Gastroesophageal sphincter (tissue), 4 donors: ENCODE measurements at regions not wholly inside any gene's neighbourhood (a gene's known extent, or its start where the extent isn't known, plus 50 kb on each side); places are given as distances from the start of the nearest gene placed in this dataset.

Experiments
- ATAC-seq: fragments of 150-250 bp; one replicate; pipeline ENCODE4 v1.9.1; 2016; ENCODE audit warnings: mild to moderate bottlenecking, moderate library complexity
- H3K27ac ChIP-seq, 4 donors: fragments of 200-600 bp; sonication (generic) in 3 of 4; 1 replicate in 3 of 4; 2 replicates in 1 of 4; pipeline ENCODE4 v1.5.1; 2016 to 2019
- H3K27me3 ChIP-seq: fragments of 200-600 bp; sonication (generic); one replicate; pipeline ENCODE4 v1.5.1; 2019
- H3K36me3 ChIP-seq, 2 donors: fragments of 200-600 bp; sonication (generic); one replicate each; pipeline ENCODE4 v1.5.1; 2019; ENCODE audit warnings: control low read depth in 1 of 2
- H3K4me1 ChIP-seq, 3 donors: fragments of 200-600 bp; sonication (generic); 1 replicate in 2 of 3; 2 replicates in 1 of 3; pipeline ENCODE4 v1.5.1; 2016 to 2019; ENCODE audit warnings: control low read depth in 2 of 3
- H3K4me3 ChIP-seq, 2 donors: fragments of 200-600 bp; sonication (generic); one replicate each; pipeline ENCODE4 v1.5.1; 2019; ENCODE audit warnings: mild to moderate bottlenecking in 1 of 2, moderate library complexity in 1 of 2
- H3K9me3 ChIP-seq, 3 donors: fragments of 200-600 bp; sonication (generic); one replicate each; pipeline ENCODE4 v1.5.1; 2017 to 2019; ENCODE audit warnings: control low read depth in 2 of 3
- EP300 ChIP-seq: sonication (generic); formaldehyde crosslinking; IDR thresholded peaks from one replicate; pipeline ENCODE4 v1.6.1; 2017; ENCODE audit warnings: antibody characterized with exemption, mild to moderate bottlenecking
- POLR2A ChIP-seq, 2 donors: fragments of 450-650 bp; IDR thresholded peaks; one replicate each; pipeline ENCODE4 v1.6.1; 2017; ENCODE audit warnings: antibody characterized with exemption in 2 of 2, mild to moderate bottlenecking in 2 of 2, moderate library complexity in 1 of 2
- POLR2AphosphoS5 ChIP-seq: sonication (generic); formaldehyde crosslinking; IDR thresholded peaks from one replicate; pipeline ENCODE4 v1.6.1; 2017; ENCODE audit warnings: antibody characterized with exemption
- WGBS, 2 donors: methylation state at CpG; one replicate each; pipeline ENCODE4 v1.1.5; 2018; ENCODE audit warnings: low coverage in 1 of 2; 5-methylcytosine and 5-hydroxymethylcytosine counted together
- TF ChIP-seq, protein P1 (sequence below), 4 experiments: fragments of 200-600 bp in 2 of 4; fragments of 450-650 bp in 2 of 4; sonication (generic) in 1 of 4; IDR thresholded peaks; one replicate each; pipeline ENCODE4 v1.5.1; 2017 to 2019; ENCODE audit warnings: antibody characterized with exemption in 4 of 4, mild to moderate bottlenecking in 2 of 4, moderate library complexity in 2 of 4

DNA sequence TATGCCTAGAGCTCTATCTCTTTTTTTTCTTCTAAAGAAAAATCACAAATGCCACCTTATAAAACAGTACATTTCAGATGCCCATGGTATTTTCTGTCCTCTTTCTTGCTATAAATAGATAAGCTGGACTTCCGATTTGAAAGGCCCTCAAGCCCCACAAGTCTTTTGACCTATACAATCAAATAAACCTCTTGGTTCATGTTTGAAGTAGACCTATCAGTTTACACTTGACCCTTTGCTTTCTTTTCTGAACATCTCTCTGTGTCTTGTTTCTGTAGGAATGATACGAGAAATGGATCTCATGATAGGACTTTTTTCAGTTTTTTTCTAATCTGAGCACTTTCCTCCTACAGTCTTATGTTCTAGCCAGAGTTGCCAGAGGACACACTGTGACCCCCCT is 327.2 kb downstream of the SOX9 start:
- TF ChIP-seq, protein P1, sequence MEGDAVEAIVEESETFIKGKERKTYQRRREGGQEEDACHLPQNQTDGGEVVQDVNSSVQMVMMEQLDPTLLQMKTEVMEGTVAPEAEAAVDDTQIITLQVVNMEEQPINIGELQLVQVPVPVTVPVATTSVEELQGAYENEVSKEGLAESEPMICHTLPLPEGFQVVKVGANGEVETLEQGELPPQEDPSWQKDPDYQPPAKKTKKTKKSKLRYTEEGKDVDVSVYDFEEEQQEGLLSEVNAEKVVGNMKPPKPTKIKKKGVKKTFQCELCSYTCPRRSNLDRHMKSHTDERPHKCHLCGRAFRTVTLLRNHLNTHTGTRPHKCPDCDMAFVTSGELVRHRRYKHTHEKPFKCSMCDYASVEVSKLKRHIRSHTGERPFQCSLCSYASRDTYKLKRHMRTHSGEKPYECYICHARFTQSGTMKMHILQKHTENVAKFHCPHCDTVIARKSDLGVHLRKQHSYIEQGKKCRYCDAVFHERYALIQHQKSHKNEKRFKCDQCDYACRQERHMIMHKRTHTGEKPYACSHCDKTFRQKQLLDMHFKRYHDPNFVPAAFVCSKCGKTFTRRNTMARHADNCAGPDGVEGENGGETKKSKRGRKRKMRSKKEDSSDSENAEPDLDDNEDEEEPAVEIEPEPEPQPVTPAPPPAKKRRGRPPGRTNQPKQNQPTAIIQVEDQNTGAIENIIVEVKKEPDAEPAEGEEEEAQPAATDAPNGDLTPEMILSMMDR (IDR thresholded peaks at IDR 0.05): no peak
- TF ChIP-seq EP300: no peak
- no peak for TF ChIP-seq POLR2A (IDR thresholded peaks at IDR 0.05)
- no peak for TF ChIP-seq POLR2AphosphoS5
- WGBS, 2 donors: 68 to 91% methylated on average over 1 to 2 of the region's 2 CpGs
- no peak overlapping the region for H3K4me3 ChIP-seq
- H3K27me3 ChIP-seq: peaks cover 13% of the 10 kb centered on the region
- H3K27ac ChIP-seq: no peak overlapping the region
- no peaks in the 10 kb centered on the region for H3K36me3 ChIP-seq
- ATAC-seq: no peak
- no peaks in the 10 kb centered on the region for H3K9me3 ChIP-seq
- no peaks in the 10 kb centered on the region for H3K4me1 ChIP-seq

DNA sequence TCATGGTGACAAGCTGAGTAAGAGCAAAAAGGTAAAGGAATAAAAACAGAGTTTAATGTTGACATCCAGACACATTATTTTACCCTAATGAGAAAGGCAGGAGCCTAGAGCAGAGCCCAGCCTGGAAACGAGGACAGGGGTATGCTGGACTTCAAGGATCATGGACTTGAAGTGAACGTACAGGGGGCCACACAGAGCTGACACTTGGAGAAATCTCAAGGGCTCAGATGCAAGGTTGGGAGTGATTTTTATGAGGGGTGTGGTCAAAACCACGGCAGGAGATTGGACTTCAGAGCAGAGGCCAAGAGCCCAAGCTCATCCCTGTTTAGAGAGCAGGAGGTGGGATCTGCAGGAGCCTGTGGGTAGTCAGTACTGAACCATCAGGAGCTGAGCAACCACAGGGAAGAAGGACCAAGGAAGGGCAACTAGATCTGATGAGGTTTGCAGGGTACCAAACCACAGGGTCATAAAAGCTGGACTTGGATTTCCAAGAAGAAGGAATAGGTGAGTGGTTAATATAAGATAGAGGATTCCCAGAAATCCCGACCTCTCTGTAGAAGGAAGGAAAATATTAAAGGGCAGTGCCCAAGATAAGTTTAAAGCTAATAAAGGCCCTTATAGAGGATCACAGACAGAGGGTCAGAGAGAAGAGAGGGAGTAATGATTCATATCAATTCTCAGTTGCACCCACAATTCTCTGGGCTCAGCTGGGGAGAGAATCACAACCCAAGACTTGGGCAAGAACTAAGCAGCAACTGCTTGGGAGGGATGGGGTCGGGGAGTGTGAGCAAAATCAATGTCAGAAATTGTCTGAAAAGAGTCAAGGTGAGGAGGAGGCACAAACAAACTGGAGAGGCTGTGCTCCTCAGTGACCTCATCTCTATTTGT is 331.7 kb downstream of the SOX9 start:
- Histone ChIP-seq H3K27me3 (peaks cover 4% of the 10 kb centered on the region), H3K9me3 (no peaks in the 10 kb centered on the region), H3K36me3 (no peaks in the 10 kb centered on the region), H3K4me1 (no peaks in the 10 kb centered on the region), H3K27ac (no peak overlapping the region), H3K4me3 (no peak overlapping the region)
- WGBS, 2 donors: 63 to 69% methylated on average over 5 of the region's 5 CpGs
- no peak for ATAC-seq
- TF ChIP-seq POLR2A (IDR thresholded peaks at IDR 0.05) (no peak), POLR2AphosphoS5 (no peak), EP300 (no peak)
- TF ChIP-seq, protein P1 (IDR thresholded peaks at IDR 0.05): no peak

DNA sequence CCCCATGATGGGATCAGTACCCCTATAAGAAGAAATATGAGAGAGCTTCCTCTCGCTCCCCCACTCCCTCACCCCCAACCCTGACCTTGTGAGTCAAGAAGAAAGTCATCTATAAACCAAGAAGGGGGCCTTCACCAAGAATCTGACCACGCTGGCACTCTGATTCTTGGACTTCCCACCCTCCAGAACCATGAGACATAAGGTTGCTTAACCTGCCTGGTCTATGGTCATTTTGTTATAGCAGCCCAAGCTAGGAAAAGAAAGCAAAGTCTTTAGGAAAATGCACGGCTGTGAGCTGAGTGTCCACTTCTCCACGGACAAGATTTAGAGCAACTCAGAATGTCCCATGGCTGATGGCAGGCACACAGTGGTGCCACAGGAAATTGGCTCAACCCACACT is 333.5 kb downstream of the SOX9 start:
- 100% methylated on average over 1 to 3 of the region's 4 CpGs for WGBS, 2 donors
- Histone ChIP-seq H3K4me3 (no peak overlapping the region), H3K27me3 (peaks cover 4% of the 10 kb centered on the region), H3K9me3 (no peaks in the 10 kb centered on the region), H3K36me3 (no peaks in the 10 kb centered on the region), H3K4me1 (no peaks in the 10 kb centered on the region), H3K27ac (no peak overlapping the region)
- TF ChIP-seq EP300 (no peak), POLR2A (IDR thresholded peaks at IDR 0.05) (no peak), POLR2AphosphoS5 (no peak)
- TF ChIP-seq, protein P1 (IDR thresholded peaks at IDR 0.05): no peak
- ATAC-seq: no peak

DNA sequence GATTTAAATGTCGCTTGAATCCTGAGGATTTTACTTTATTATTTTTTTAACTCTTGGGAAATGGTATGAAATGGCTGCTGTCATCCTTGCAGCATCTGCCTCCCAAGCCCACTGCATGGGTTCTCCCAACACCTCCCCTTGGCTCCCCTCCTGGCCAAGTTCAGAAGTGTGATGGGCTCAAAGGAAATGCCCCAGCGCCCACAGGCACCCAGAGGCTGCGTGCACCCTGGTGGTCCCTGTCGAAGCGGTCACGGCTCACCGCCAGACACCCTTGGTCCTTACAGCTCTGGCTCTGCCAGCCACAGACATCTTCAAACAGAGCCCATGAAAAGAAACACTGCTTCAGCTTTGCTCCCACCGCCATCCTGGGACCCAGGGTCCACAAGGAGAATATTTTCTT is 334.7 kb downstream of the SOX9 start:
- TF ChIP-seq, protein P1 (IDR thresholded peaks at IDR 0.05): no peak
- TF ChIP-seq EP300 (no peak), POLR2AphosphoS5 (no peak), POLR2A (IDR thresholded peaks at IDR 0.05) (no peak)
- no peaks in the 10 kb centered on the region for H3K36me3 ChIP-seq
- no peak for ATAC-seq
- H3K4me1 ChIP-seq: no peaks in the 10 kb centered on the region
- 83 to 94% methylated on average over 1 to 2 of the region's 8 CpGs for WGBS, 2 donors
- no peak overlapping the region for H3K4me3 ChIP-seq
- H3K9me3 ChIP-seq: no peaks in the 10 kb centered on the region
- H3K27ac ChIP-seq: no peak overlapping the region
- H3K27me3 ChIP-seq: peaks cover 4% of the 10 kb centered on the region

DNA sequence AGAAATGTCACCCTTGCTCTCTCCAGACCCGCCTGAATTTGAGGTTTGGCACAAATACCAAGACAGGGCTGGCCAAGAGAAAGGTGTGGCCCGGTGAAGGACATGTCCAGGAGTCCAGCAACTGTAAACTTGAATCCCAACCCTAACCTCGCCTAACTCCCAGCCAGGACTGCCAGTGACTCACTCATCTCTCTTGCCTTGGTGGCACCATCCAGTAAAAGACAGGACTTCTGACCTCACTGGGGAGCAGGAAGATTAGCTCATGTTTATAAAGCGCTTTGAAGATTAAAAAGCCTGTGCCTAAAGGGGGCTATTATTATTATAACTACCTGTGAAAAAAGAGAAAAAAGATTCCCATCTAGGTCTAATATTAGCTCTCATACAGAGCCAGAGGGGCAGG is 335.3 kb downstream of the SOX9 start:
- Histone ChIP-seq H3K4me1 (no peaks in the 10 kb centered on the region), H3K9me3 (no peaks in the 10 kb centered on the region), H3K27me3 (peaks cover 4% of the 10 kb centered on the region), H3K36me3 (no peaks in the 10 kb centered on the region), H3K27ac (no peak overlapping the region), H3K4me3 (no peak overlapping the region)
- TF ChIP-seq POLR2A (IDR thresholded peaks at IDR 0.05): no peak
- TF ChIP-seq, protein P1 (IDR thresholded peaks at IDR 0.05): no peak
- TF ChIP-seq EP300: no peak
- no peak for TF ChIP-seq POLR2AphosphoS5
- 60% methylated on average over 1 to 4 of the region's 4 CpGs for WGBS, 2 donors
- ATAC-seq: no peak
